DND-41 (cell line): ENCODE measurements at regions not wholly inside any gene's neighbourhood (a gene's known extent, or its start where the extent isn't known, plus 50 kb on each side); places are given as distances from the start of the nearest gene placed in this dataset.
"Not testable (repeated sequence)": the region's sequence is repeated elsewhere in the genome, so short reads cannot be mapped to it uniquely, and the experiment has no call there.

Experiments used
- ATAC-seq: fragments of 200-7000 bp; cut with Tn5 transposase; 3 replicates; pipeline ENCODE4 v1.9.1; 2021; ENCODE audit warnings: low read depth; ENCODE audit not compliant: insufficient read depth
- DNase-seq: peaks from one replicate; pipeline ENCODE4 v3.0.0-alpha.2; 2020
- H2AFZ ChIP-seq: 2 replicates; pipeline ENCODE4 v1.6.0; 2012; ENCODE audit warnings: low read depth, low read length
- H3K27ac ChIP-seq: 2 replicates; pipeline ENCODE4 v1.5.1; 2012; ENCODE audit warnings: low read length, inconsistent platforms
- H3K27me3 ChIP-seq: fragments of 200-600 bp; sonication (generic); 2 replicates; pipeline ENCODE4 v1.6.0; 2012; ENCODE audit warnings: low read length, mild to moderate bottlenecking, inconsistent platforms; ENCODE audit not compliant: insufficient read depth, poor library complexity
- H3K36me3 ChIP-seq: 2 replicates; pipeline ENCODE4 v1.5.1; 2012; ENCODE audit warnings: low read length, inconsistent platforms; ENCODE audit not compliant: insufficient read depth
- H3K4me1 ChIP-seq: 2 replicates; pipeline ENCODE4 v1.5.1; 2012; ENCODE audit warnings: mild to moderate bottlenecking, low read length; ENCODE audit not compliant: insufficient read depth
- H3K4me2 ChIP-seq: 2 replicates; pipeline ENCODE4 v1.6.0; 2012; ENCODE audit warnings: mild to moderate bottlenecking, moderate library complexity, low read length, inconsistent platforms; ENCODE audit not compliant: insufficient read depth
- H3K4me3 ChIP-seq, 2 experiments: fragments of 200-600 bp in 1 of 2; shearing (Covaris generic) in 1 of 2; 2 replicates each; pipeline ENCODE4 v1.5.1; 2012 to 2016; ENCODE audit warnings: inconsistent platforms in 2 of 2, low read length in 2 of 2, mild to moderate bottlenecking in 2 of 2, low read depth in 1 of 2, moderate library complexity in 1 of 2
- H3K79me2 ChIP-seq: 2 replicates; pipeline ENCODE4 v1.6.0; 2012; ENCODE audit warnings: low read length, inconsistent platforms; ENCODE audit not compliant: insufficient read depth
- H3K9ac ChIP-seq: 2 replicates; pipeline ENCODE4 v1.6.0; 2012; ENCODE audit warnings: low read depth, mild to moderate bottlenecking, inconsistent platforms, low read length, moderate library complexity
- H3K9me3 ChIP-seq: 2 replicates; pipeline ENCODE4 v1.5.1; 2012; ENCODE audit warnings: low read length, moderate library complexity, mild to moderate bottlenecking, inconsistent platforms; ENCODE audit not compliant: insufficient read depth, severe bottlenecking
- H4K20me1 ChIP-seq: 2 replicates; pipeline ENCODE4 v1.6.0; 2012; ENCODE audit warnings: low read length; ENCODE audit not compliant: insufficient read depth
- CTCF ChIP-seq: IDR thresholded peaks from 2 replicates; pipeline ENCODE4 v1.5.1; 2012; ENCODE audit warnings: borderline replicate concordance, low read length, moderate library complexity, mild to moderate bottlenecking; ENCODE audit not compliant: poor library complexity, severe bottlenecking; ENCODE audit errors: extremely low read depth
- EZH2 ChIP-seq: IDR thresholded peaks from 3 replicates; pipeline ENCODE4 v1.6.1; 2012; ENCODE audit warnings: borderline replicate concordance, low read depth, mild to moderate bottlenecking, moderate library complexity, low read length, inconsistent platforms; ENCODE audit not compliant: severe bottlenecking

GRCh38 chr5:179457612-179458011, 92.7 kb upstream of the RUFY1 start:
- TF ChIP-seq EZH2 (no peak), CTCF (no peak)
- no peaks in the 10 kb centered on the region for H3K27me3 ChIP-seq
- no peak overlapping the region for H3K9ac ChIP-seq
- no peak overlapping the region for H3K4me2 ChIP-seq
- no peak overlapping the region for H3K4me3 ChIP-seq
- no peaks in the 10 kb centered on the region for H3K4me1 ChIP-seq
- H3K36me3 ChIP-seq = no peaks in the 10 kb centered on the region
- H3K27ac ChIP-seq = no peak overlapping the region
- no peak for DNase-seq
- H3K9me3 ChIP-seq = peaks cover 12% of the 10 kb centered on the region
- H2AFZ ChIP-seq = no peak overlapping the region
- no peaks in the 10 kb centered on the region for H3K79me2 ChIP-seq
- no peaks in the 10 kb centered on the region for H4K20me1 ChIP-seq
- ATAC-seq = no peak

GRCh38 chr5:179456075-179456474, 94.3 kb upstream of the RUFY1 start:
- H2AFZ ChIP-seq, H3K27ac ChIP-seq, H3K4me3 ChIP-seq, H3K27me3 ChIP-seq, DNase-seq, H3K4me1 ChIP-seq, ATAC-seq, H3K9ac ChIP-seq, H3K36me3 ChIP-seq, H4K20me1 ChIP-seq, H3K79me2 ChIP-seq, H3K4me2 ChIP-seq: not testable (repeated sequence)
- peaks cover 12% of the 10 kb centered on the region for H3K9me3 ChIP-seq

GRCh38 chr5:179455320-179455719, 95.0 kb upstream of the RUFY1 start:
- TF ChIP-seq EZH2 (no peak), CTCF (no peak)
- no peak overlapping the region for H3K4me2 ChIP-seq
- no peak for ATAC-seq

GRCh38 chr5:179454356-179454755, 96.0 kb upstream of the RUFY1 start:
- ATAC-seq (no peak), DNase-seq (no peak)
- H3K36me3 ChIP-seq = no peaks in the 10 kb centered on the region
- no peak overlapping the region for H3K4me2 ChIP-seq
- no peaks in the 10 kb centered on the region for H3K4me1 ChIP-seq
- TF ChIP-seq EZH2 = no peak
- no peak for TF ChIP-seq CTCF
- no peak overlapping the region for H2AFZ ChIP-seq
- no peak overlapping the region for H3K9ac ChIP-seq
- H3K4me3 ChIP-seq = no peak overlapping the region
- H3K9me3 ChIP-seq = peaks cover 12% of the 10 kb centered on the region
- no peaks in the 10 kb centered on the region for H3K27me3 ChIP-seq
- H3K27ac ChIP-seq = no peak overlapping the region
- H3K79me2 ChIP-seq = no peaks in the 10 kb centered on the region
- H4K20me1 ChIP-seq = no peaks in the 10 kb centered on the region

More at GRCh38 chr5:179455320-179455719, 95.0 kb upstream of the RUFY1 start:
- no peak overlapping the region for H3K9ac ChIP-seq
- no peaks in the 10 kb centered on the region for H3K36me3 ChIP-seq
- DNase-seq = no peak
- no peak overlapping the region for H2AFZ ChIP-seq
- no peak overlapping the region for H3K4me3 ChIP-seq
- H3K27me3 ChIP-seq = no peaks in the 10 kb centered on the region
- no peaks in the 10 kb centered on the region for H4K20me1 ChIP-seq
- no peaks in the 10 kb centered on the region for H3K4me1 ChIP-seq
- no peak overlapping the region for H3K27ac ChIP-seq
- H3K79me2 ChIP-seq = no peaks in the 10 kb centered on the region
- H3K9me3 ChIP-seq = peaks cover 12% of the 10 kb centered on the region
